ENCODE measurements at regions not wholly inside any gene's neighbourhood (a gene's known extent, or its start where the extent isn't known, plus 50 kb on each side); places are given as distances from the start of the nearest gene placed in this dataset.

DNA sequence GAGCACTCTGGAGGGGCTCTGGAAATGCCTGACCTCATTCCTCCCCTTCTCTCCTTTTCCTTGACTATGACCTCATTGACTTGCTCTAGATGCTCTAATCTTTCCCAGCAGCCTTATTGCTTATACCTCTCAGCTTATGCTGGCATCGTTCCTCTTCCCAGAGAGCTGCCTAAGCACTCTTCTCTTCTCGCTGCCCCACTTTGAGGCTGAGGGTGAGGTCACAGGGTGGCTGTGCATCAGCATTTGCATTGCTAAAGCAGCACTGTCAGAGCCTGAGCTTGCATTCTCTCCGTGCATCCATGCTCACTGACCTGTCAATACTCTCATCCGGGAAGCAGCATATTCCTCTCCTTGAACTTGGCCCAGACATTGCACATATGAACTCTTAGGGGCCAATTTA, 96.4 kb upstream of the NTRK2 start:
- no peak for DNase-seq (ENCODE audit: low spot score)
- in situ Hi-C loops (cut with MboI; ENCODE audit: low pct_unique_long_range_greater_than_20kb, low sequenced_read_pairs, unreplicated experiment): no loop called here
- TF ChIP-seq, protein P1, sequence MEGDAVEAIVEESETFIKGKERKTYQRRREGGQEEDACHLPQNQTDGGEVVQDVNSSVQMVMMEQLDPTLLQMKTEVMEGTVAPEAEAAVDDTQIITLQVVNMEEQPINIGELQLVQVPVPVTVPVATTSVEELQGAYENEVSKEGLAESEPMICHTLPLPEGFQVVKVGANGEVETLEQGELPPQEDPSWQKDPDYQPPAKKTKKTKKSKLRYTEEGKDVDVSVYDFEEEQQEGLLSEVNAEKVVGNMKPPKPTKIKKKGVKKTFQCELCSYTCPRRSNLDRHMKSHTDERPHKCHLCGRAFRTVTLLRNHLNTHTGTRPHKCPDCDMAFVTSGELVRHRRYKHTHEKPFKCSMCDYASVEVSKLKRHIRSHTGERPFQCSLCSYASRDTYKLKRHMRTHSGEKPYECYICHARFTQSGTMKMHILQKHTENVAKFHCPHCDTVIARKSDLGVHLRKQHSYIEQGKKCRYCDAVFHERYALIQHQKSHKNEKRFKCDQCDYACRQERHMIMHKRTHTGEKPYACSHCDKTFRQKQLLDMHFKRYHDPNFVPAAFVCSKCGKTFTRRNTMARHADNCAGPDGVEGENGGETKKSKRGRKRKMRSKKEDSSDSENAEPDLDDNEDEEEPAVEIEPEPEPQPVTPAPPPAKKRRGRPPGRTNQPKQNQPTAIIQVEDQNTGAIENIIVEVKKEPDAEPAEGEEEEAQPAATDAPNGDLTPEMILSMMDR (IDR thresholded peaks at IDR 0.05; ENCODE audit: extremely low read depth, insufficient read depth, missing control alignments): no peak

DNA sequence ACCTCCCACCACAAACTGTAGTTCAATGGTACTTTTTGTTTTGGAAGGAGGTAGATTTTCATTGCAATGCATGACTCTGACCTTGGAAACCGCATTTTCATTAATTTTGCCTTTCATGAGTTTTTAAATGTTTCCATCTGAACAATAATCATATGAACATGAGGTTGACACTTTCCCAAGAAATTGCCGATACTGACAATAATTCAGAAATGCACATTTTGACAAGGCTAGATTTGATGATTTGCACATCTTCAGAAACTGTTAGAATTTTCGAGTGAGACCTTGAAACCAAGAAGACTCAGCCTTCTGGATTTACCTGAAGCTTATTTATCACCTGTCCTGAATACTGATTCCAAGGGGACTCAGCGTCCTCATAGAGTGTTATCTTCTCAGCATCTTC, 93.8 kb upstream of the NTRK2 start:
- in situ Hi-C loops (cut with MboI; ENCODE audit: low pct_unique_long_range_greater_than_20kb, low sequenced_read_pairs, unreplicated experiment): no loop called here
- TF ChIP-seq, protein P1 (IDR thresholded peaks at IDR 0.05; ENCODE audit: extremely low read depth, insufficient read depth, missing control alignments): no peak
- DNase-seq (ENCODE audit: low spot score): no peak

DNA sequence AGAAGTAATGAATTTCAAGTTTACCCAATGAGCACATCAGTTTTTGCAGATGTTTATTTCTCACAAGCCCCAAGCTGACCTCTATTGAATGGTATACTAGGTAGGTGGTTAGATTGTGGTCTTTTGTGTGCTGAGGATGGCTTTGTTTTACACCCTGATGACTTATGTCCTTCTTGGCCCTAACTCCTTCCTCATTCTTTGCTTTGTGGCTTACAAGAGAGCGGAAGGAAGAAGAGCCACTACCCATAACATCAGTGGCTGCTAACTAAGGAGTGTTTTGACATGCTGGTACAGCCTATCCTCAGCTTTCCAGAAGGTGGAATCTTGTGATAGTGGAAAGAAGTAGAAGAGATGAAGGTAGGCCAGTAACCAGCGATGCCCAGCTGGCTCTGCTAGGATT, 85.7 kb upstream of the NTRK2 start:
- in situ Hi-C loops (cut with MboI; ENCODE audit: low pct_unique_long_range_greater_than_20kb, low sequenced_read_pairs, unreplicated experiment): no loop called here
- TF ChIP-seq, protein P1 (IDR thresholded peaks at IDR 0.05; ENCODE audit: extremely low read depth, insufficient read depth, missing control alignments): no peak
- DNase-seq (ENCODE audit: low spot score): no peak

DNA sequence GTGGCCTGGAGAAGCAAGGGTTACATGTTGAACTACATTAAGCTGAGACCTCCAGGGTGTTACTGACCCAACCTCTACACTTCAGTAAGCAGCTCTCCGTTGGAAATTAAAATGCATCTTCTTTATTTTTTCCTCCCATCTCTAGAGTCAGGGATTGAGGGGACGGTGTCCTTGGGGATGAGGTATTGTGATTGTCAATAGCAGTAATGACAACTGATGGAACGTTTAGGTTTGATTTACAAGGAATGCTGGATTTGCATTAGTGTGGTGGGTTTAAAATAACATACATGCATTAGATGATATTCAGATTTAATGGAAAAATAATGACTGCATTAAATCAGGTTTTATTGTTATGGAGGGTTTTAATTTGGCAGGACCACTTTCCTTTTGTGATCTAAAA, 82.9 kb upstream of the NTRK2 start:
- DNase-seq (ENCODE audit: low spot score): no peak
- in situ Hi-C loops (cut with MboI; ENCODE audit: low pct_unique_long_range_greater_than_20kb, low sequenced_read_pairs, unreplicated experiment): no loop called here
- TF ChIP-seq, protein P1 (IDR thresholded peaks at IDR 0.05; ENCODE audit: extremely low read depth, insufficient read depth, missing control alignments): no peak

DNA sequence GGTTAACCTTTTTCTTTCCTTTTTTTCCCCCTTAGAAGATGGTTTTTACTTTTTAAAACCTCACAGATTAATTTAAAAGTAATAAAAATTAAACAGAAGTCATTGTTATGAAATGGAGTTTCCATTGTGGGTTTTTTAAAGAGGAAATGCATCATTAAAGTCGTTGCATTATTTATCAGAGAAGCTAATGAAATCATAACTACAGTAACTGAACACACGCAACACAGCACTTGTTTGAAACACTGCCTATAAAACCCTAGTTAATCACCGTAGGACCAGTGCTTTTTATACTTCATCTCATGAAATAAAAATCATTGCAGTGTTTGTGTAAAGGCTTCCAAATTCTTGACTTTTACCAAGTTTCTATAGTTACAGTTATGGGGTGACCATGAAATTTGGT, 82.4 kb upstream of the NTRK2 start:
- DNase-seq (ENCODE audit: low spot score): no peak
- TF ChIP-seq, protein P1 (IDR thresholded peaks at IDR 0.05; ENCODE audit: extremely low read depth, insufficient read depth, missing control alignments): no peak
- in situ Hi-C loops (cut with MboI; ENCODE audit: low pct_unique_long_range_greater_than_20kb, low sequenced_read_pairs, unreplicated experiment): no loop called here

DNA sequence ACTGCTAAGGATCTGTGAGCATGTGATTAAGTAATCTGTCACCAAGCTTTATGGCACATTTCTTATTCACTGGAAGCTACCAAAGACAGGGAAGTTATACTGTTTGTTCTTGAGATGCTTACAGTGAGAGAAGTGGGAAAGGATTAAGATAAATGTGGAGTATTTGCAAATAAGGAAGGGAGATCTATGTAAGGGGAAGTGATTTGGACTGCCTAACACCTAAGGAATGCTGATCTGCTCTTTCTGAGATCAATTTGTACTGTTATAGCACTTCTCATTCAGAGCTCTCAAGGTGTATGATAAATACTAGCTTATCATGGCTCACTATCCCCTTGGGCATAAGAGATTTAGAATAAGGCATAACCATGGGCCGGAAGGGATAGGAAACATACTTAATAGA, 80.0 kb upstream of the NTRK2 start:
- in situ Hi-C loops (cut with MboI; ENCODE audit: low pct_unique_long_range_greater_than_20kb, low sequenced_read_pairs, unreplicated experiment): no loop called here
- TF ChIP-seq, protein P1 (IDR thresholded peaks at IDR 0.05; ENCODE audit: extremely low read depth, insufficient read depth, missing control alignments): no peak
- DNase-seq (ENCODE audit: low spot score): no peak

DNA sequence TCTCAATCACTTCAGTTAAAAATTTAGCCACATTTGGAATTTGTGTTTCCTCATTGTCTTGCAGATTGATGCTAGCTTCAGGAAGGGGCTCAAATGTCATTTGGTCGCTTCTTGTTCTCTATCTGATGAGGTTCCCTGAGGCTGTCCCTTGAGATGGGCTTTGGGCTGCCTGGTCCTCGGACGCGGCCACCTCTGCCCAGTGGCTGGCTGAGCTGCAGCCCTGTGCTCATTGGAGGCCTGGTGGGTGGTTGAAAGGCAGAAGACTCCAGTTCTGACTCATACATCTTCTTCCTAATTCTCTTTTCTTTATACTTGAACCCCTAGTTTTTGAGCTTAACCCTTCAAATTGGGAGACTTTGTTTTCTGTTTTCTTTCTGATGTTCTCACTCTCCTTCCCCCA, 78.8 kb upstream of the NTRK2 start:
- TF ChIP-seq, protein P1 (IDR thresholded peaks at IDR 0.05; ENCODE audit: extremely low read depth, insufficient read depth, missing control alignments): no peak
- in situ Hi-C loops (cut with MboI; ENCODE audit: low pct_unique_long_range_greater_than_20kb, low sequenced_read_pairs, unreplicated experiment): no loop called here
- no peak for DNase-seq (ENCODE audit: low spot score)

Data from GM13977 (cell line).